ENCODE measurements at regions not wholly inside any gene's neighbourhood (a gene's known extent, or its start where the extent isn't known, plus 50 kb on each side); places are given as distances from the start of the nearest gene placed in this dataset.
"Not testable (repeated sequence)": the region's sequence is repeated elsewhere in the genome, so short reads cannot be mapped to it uniquely, and the experiment has no call there.

GRCh38 chr14:98927986-98928385 lies 344.0 kb downstream of the BCL11B start:
- DNase-seq (ENCODE audit: low read depth) = no peak
- H3K4me3 ChIP-seq (ENCODE audit: control insufficient read depth, low read depth, low read length) = no peak overlapping the region
- TF ChIP-seq, protein P1, sequence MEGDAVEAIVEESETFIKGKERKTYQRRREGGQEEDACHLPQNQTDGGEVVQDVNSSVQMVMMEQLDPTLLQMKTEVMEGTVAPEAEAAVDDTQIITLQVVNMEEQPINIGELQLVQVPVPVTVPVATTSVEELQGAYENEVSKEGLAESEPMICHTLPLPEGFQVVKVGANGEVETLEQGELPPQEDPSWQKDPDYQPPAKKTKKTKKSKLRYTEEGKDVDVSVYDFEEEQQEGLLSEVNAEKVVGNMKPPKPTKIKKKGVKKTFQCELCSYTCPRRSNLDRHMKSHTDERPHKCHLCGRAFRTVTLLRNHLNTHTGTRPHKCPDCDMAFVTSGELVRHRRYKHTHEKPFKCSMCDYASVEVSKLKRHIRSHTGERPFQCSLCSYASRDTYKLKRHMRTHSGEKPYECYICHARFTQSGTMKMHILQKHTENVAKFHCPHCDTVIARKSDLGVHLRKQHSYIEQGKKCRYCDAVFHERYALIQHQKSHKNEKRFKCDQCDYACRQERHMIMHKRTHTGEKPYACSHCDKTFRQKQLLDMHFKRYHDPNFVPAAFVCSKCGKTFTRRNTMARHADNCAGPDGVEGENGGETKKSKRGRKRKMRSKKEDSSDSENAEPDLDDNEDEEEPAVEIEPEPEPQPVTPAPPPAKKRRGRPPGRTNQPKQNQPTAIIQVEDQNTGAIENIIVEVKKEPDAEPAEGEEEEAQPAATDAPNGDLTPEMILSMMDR (IDR thresholded peaks at IDR 0.05; ENCODE audit: control insufficient read depth, insufficient read depth, low read depth, low read length, missing control alignments) = no peak

- no peak overlapping the region for H3K4me3 ChIP-seq (ENCODE audit: control insufficient read depth, low read depth, low read length)
- TF ChIP-seq, protein P1 (IDR thresholded peaks at IDR 0.05; ENCODE audit: control insufficient read depth, insufficient read depth, low read depth, low read length, missing control alignments) = no peak
- DNase-seq (ENCODE audit: low read depth) = no peak
Observed at GRCh38 chr14:98928418-98928817, 343.6 kb downstream of the BCL11B start.

GRCh38 chr14:98931126-98931525 lies 340.9 kb downstream of the BCL11B start:
- H3K4me3 ChIP-seq (ENCODE audit: control insufficient read depth, low read depth, low read length) = no peak overlapping the region
- TF ChIP-seq, protein P1 (IDR thresholded peaks at IDR 0.05; ENCODE audit: control insufficient read depth, insufficient read depth, low read depth, low read length, missing control alignments) = no peak
- no peak for DNase-seq (ENCODE audit: low read depth)

DNA sequence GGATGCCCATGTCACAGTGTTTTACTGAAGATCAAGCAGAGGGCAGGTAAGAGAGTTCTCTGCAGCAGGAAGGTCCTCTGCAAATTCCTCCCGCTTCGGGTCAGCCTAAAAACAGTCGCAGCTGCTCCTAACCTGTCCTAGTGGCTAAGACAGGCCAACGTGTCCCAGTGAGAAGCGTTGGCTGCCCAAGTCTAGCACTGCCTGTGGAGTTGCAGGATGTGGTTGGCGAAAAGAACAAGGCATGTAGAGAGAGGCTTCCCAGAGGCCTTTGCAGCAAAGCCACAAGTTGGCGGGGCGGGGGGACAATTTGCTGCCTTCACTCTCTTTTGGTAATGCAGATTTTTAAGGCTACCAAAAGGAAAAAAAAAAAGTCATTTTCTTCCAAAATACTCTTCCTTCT lies 340.1 kb downstream of the BCL11B start:
- no peak overlapping the region for H3K4me3 ChIP-seq (ENCODE audit: control insufficient read depth, low read depth, low read length)
- TF ChIP-seq, protein P1 (IDR thresholded peaks at IDR 0.05; ENCODE audit: control insufficient read depth, insufficient read depth, low read depth, low read length, missing control alignments) = no peak
- no peak for DNase-seq (ENCODE audit: low read depth)

DNA sequence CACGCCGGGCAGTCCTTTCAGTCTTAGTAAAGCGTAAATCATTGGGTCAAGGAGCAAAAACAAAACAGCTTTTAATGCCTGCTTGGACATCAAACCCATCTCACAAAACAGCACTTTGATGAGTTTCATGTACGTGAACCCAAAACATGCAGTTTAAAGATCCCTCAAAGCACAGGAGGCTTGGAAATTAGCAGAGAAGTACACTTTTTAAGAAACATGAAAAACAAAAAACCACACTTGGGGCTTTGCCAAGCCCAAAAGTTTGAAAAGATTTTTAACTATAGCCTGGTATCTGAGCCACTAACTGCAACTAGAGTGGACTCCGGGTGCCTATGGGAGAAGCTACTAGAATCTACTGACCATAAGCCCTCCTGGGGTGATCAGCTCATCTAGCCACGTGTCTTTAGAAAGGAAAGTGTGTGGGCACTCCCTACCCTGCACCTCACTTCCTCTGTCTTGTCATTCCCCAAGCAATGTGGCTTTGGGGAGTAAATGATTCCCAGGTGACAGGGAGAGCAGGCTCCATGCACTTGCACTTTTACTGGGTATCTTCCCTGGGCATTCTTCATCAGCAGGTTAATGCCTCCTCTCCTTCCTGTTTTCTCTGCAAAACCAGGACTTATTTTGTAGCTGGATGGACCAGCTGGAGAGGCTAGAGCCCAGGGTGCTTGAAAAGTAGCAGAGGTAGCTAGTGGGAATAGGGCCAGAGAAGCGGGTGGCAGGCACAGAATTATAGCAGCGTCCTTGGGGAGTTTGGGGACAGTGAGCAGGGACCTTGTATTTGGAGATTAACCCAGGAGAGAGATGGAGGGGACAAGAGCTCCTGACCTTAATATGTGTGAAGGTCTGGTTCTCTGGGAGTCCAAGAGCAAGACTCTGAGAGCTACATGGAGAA lies 339.3 kb downstream of the BCL11B start:
- DNase-seq (ENCODE audit: low read depth) = no peak
- TF ChIP-seq, protein P1 (IDR thresholded peaks at IDR 0.05; ENCODE audit: control insufficient read depth, insufficient read depth, low read depth, low read length, missing control alignments) = no peak
- H3K4me3 ChIP-seq (ENCODE audit: control insufficient read depth, low read depth, low read length) = no peak overlapping the region

GRCh38 chr14:98934569-98934968 lies 337.4 kb downstream of the BCL11B start:
- DNase-seq (ENCODE audit: low read depth); H3K4me3 ChIP-seq (ENCODE audit: control insufficient read depth, low read depth, low read length): not testable (repeated sequence)

DNA sequence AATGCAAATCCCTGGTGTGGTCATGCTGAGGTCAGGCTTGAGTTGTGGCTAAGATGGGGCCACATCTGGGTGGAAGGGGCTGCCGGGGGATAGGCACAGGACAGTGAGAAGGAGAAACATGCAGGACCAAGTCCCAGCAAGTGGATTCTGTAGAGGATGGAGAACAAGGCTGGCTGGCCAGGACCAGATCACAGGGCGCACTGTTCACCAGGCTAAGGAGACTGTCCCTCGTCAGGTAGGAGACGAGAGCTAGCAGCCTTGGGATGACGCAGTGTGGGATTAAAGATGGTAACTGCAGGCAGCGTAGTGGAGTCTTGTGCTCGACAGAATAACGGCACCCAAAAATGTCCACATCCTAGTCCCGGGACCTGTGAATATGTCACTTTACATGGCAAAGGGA lies 336.1 kb downstream of the BCL11B start:
- TF ChIP-seq, protein P1 (IDR thresholded peaks at IDR 0.05; ENCODE audit: control insufficient read depth, insufficient read depth, low read depth, low read length, missing control alignments) = no peak
- H3K4me3 ChIP-seq (ENCODE audit: control insufficient read depth, low read depth, low read length) = no peak overlapping the region
- no peak for DNase-seq (ENCODE audit: low read depth)

Measured in AG09309 (cell line).